HepG2 (cell line): ENCODE measurements at regions not wholly inside any gene's neighbourhood (a gene's known extent, or its start where the extent isn't known, plus 50 kb on each side); places are given as distances from the start of the nearest gene placed in this dataset.

Experiments used
- ARID4A ChIP-seq: sonication (generic); formaldehyde crosslinking; IDR thresholded peaks from 2 replicates; pipeline ENCODE4 v1.5.0; 2020; ENCODE audit warnings: mild to moderate bottlenecking, missing genetic modification reagents, borderline replicate concordance
- ARNT ChIP-seq: fragments of 450-650 bp; IDR thresholded peaks from 2 replicates; pipeline ENCODE4 v1.6.1; 2017
- ATF7 ChIP-seq, 2 experiments: fragments of 450-650 bp in 1 of 2; sonication (generic) in 1 of 2; formaldehyde crosslinking in 1 of 2; IDR thresholded peaks; 2 replicates each; pipeline versions ENCODE4 v1.4.0 to v1.6.1; 2016 to 2020; ENCODE audit warnings: antibody characterized with exemption in 1 of 2, mild to moderate bottlenecking in 1 of 2, missing genetic modification reagents in 1 of 2
- FLYWCH1 ChIP-seq: sonication (generic); formaldehyde crosslinking; IDR thresholded peaks from 2 replicates; pipeline ENCODE4 v1.8.1; 2023; ENCODE audit warnings: mild to moderate bottlenecking, missing genetic modification reagents
- GLI4 ChIP-seq: sonication (generic); formaldehyde crosslinking; IDR thresholded peaks from 2 replicates; pipeline ENCODE4 v1.5.1; 2020; ENCODE audit warnings: missing genetic modification reagents, mild to moderate bottlenecking, moderate library complexity, borderline replicate concordance
- IRF1 ChIP-seq: sonication (generic); formaldehyde crosslinking; IDR thresholded peaks from 2 replicates; pipeline ENCODE4 v1.4.0; 2020; ENCODE audit warnings: low read depth, mild to moderate bottlenecking, missing genetic modification reagents
- IRF2 ChIP-seq: IDR thresholded peaks from 2 replicates; pipeline ENCODE4 v1.6.1; 2018; ENCODE audit warnings: missing genetic modification reagents, missing compliant biosample characterization
- JDP2 ChIP-seq: sonication (generic); formaldehyde crosslinking; IDR thresholded peaks from 2 replicates; pipeline ENCODE4 v1.8.1; 2022; ENCODE audit warnings: missing genetic modification reagents, borderline replicate concordance
- KLF16 ChIP-seq, 2 experiments: sonication (generic) in 1 of 2; formaldehyde crosslinking in 1 of 2; IDR thresholded peaks; 2 replicates each; pipeline versions ENCODE4 v1.6.1 to v1.8.0; 2016 to 2023; ENCODE audit warnings: missing genetic modification reagents in 2 of 2, missing compliant biosample characterization in 1 of 2
- MEF2D ChIP-seq: sonication (generic); formaldehyde crosslinking; IDR thresholded peaks from 2 replicates; pipeline ENCODE4 v1.5.1; 2020; ENCODE audit warnings: mild to moderate bottlenecking, missing genetic modification reagents
- NCOA1 ChIP-seq: sonication (generic); formaldehyde crosslinking; IDR thresholded peaks from 2 replicates; pipeline ENCODE4 v1.9.0; 2021; ENCODE audit warnings: missing genetic modification reagents
- SIX4 ChIP-seq: sonication (generic); formaldehyde crosslinking; IDR thresholded peaks from 2 replicates; pipeline ENCODE4 v1.4.0; 2020; ENCODE audit warnings: missing genetic modification reagents
- SKIL ChIP-seq: sonication (generic); formaldehyde crosslinking; IDR thresholded peaks from 2 replicates; pipeline ENCODE4 v1.8.0; 2022; ENCODE audit warnings: missing genetic modification reagents, mild to moderate bottlenecking, moderate library complexity, borderline replicate concordance
- SMARCC2 ChIP-seq: fragments of 450-650 bp; IDR thresholded peaks from 2 replicates; pipeline ENCODE4 v1.6.1; 2017; ENCODE audit warnings: antibody characterized with exemption, mild to moderate bottlenecking
- SPEN ChIP-seq: sonication (generic); formaldehyde crosslinking; IDR thresholded peaks from 2 replicates; pipeline ENCODE4 v1.5.1; 2020; ENCODE audit warnings: low read depth, mild to moderate bottlenecking, missing genetic modification reagents
- ZHX1 ChIP-seq: sonication (generic); formaldehyde crosslinking; IDR thresholded peaks from 2 replicates; pipeline ENCODE4 v1.8.1; 2022; ENCODE audit warnings: low read depth, mild to moderate bottlenecking, missing genetic modification reagents
- ZMYM2 ChIP-seq: sonication (generic); formaldehyde crosslinking; IDR thresholded peaks from 2 replicates; pipeline ENCODE4 v1.8.0; 2022; ENCODE audit warnings: mild to moderate bottlenecking, missing genetic modification reagents
- ZNF138 ChIP-seq: sonication (generic); formaldehyde crosslinking; IDR thresholded peaks from 2 replicates; pipeline ENCODE4 v1.5.0; 2020; ENCODE audit warnings: mild to moderate bottlenecking, low read depth, missing genetic modification reagents

- peak; percentile 56; the same call in 1 of the 2 replicates for TF ChIP-seq SKIL (CRISPR knock-in tag)
- TF ChIP-seq ARID4A: peak; percentile 35; the same call in 1 of the 2 replicates
- peak; percentile 67 for TF ChIP-seq ZHX1 (CRISPR knock-in tag)
- TF ChIP-seq SIX4: peak; percentile 62; the same call in 1 of the 2 replicates
- TF ChIP-seq IRF1: no peak
- TF ChIP-seq ATF7 (IDR thresholded peaks at IDR 0.05): no peak
- TF ChIP-seq ATF7 (CRISPR knock-in tag; IDR thresholded peaks at IDR 0.05): no peak
- TF ChIP-seq SPEN (CRISPR knock-in tag): no peak
- TF ChIP-seq ZNF138 (CRISPR knock-in tag): no peak
- peak; percentile 46; the same call in 1 of the 2 replicates for TF ChIP-seq MEF2D (CRISPR knock-in tag)
- TF ChIP-seq GLI4 (CRISPR knock-in tag): no peak
- no peak; the same call in 1 of the 2 replicates for TF ChIP-seq JDP2
- no peak for TF ChIP-seq FLYWCH1 (CRISPR knock-in tag)
- TF ChIP-seq IRF2 (CRISPR knock-in tag): 0 out of 2 replicates have a peak, but pooled peaks have one; percentile 26
- no peak for TF ChIP-seq ARNT
- no peak for TF ChIP-seq SMARCC2
- TF ChIP-seq ZMYM2 (CRISPR knock-in tag): no peak
- 0 out of 4 replicates have a peak, but pooled peaks of 1 of the 2 experiments have one; percentile 43 for TF ChIP-seq KLF16 (CRISPR knock-in tag; IDR thresholded peaks at IDR 0.05)
- 0 out of 2 replicates have a peak, but pooled peaks have one; percentile 80 for TF ChIP-seq NCOA1 (CRISPR knock-in tag)
These were observed 138.8 kb downstream of the DKK1 start (continued) for GRCh38 chr10:52452600-52453493.
